Keratinocyte (primary cell): ENCODE measurements at regions not wholly inside any gene's neighbourhood (a gene's known extent, or its start where the extent isn't known, plus 50 kb on each side); places are given as distances from the start of the nearest gene placed in this dataset.

Experiments used
- DNase-seq: peaks from one replicate; pipeline ENCODE4 v3.0.0-alpha.2; 2011; ENCODE audit warnings: low read depth, missing footprints, low spot score
- FAIRE-seq: peaks from 2 replicates; lab custom pipeline; 2011; peaks lifted over from hg19 to GRCh38; lab: Jason Lieb, UNC
- H2AFZ ChIP-seq: 2 replicates; pipeline ENCODE4 v1.6.0; 2012; ENCODE audit warnings: low read length, control low read depth, inconsistent platforms; ENCODE audit not compliant: control insufficient read depth
- H3K27ac ChIP-seq: 2 replicates; pipeline ENCODE4 v1.5.1; 2011; ENCODE audit warnings: low read length; ENCODE audit not compliant: control insufficient read depth, insufficient read depth
- H3K27me3 ChIP-seq: 3 replicates; pipeline ENCODE4 v1.6.0; 2011; ENCODE audit warnings: low read length; ENCODE audit not compliant: control insufficient read depth, insufficient read depth; ENCODE audit errors: extremely low read depth
- H3K36me3 ChIP-seq, 2 experiments: 2 replicates in 1 of 2; 3 replicates in 1 of 2; pipeline ENCODE4 v1.5.1; 2011; ENCODE audit warnings: low read length in 2 of 2, mild to moderate bottlenecking in 1 of 2; ENCODE audit not compliant: control insufficient read depth in 2 of 2, insufficient read depth in 2 of 2; ENCODE audit errors: extremely low read depth in 1 of 2
- H3K4me1 ChIP-seq: 3 replicates; pipeline ENCODE4 v1.5.1; 2011; ENCODE audit warnings: low read length; ENCODE audit not compliant: control insufficient read depth, insufficient read depth; ENCODE audit errors: extremely low read depth
- H3K4me2 ChIP-seq: 3 replicates; pipeline ENCODE4 v1.6.0; 2011; ENCODE audit warnings: low read depth, low read length; ENCODE audit not compliant: control insufficient read depth, insufficient read depth; ENCODE audit errors: extremely low read depth
- H3K4me3 ChIP-seq, 3 experiments: fragments of 200-600 bp in 1 of 3; sonication (generic) in 1 of 3; 2 replicates in 2 of 3; 3 replicates in 1 of 3; pipeline ENCODE4 v1.5.1; 2011 to 2016; ENCODE audit warnings: low read length in 3 of 3, mild to moderate bottlenecking in 3 of 3, control low read depth in 2 of 3, inconsistent platforms in 1 of 3, low read depth in 1 of 3, mixed read lengths in 1 of 3, mixed run types in 1 of 3, moderate library complexity in 1 of 3; ENCODE audit not compliant: control insufficient read depth in 2 of 3, insufficient read depth in 2 of 3; ENCODE audit errors: extremely low read depth in 1 of 3
- H3K79me2 ChIP-seq: 2 replicates; pipeline ENCODE4 v1.6.0; 2012; ENCODE audit warnings: low read length; ENCODE audit not compliant: control insufficient read depth, insufficient read depth
- H3K9ac ChIP-seq: 3 replicates; pipeline ENCODE4 v1.6.0; 2011; ENCODE audit warnings: low read length; ENCODE audit not compliant: control insufficient read depth, insufficient read depth; ENCODE audit errors: extremely low read depth
- H3K9me1 ChIP-seq: 3 replicates; pipeline ENCODE4 v1.6.0; 2011; ENCODE audit warnings: low read length; ENCODE audit not compliant: control insufficient read depth, insufficient read depth; ENCODE audit errors: extremely low read depth
- H3K9me3 ChIP-seq: 2 replicates; pipeline ENCODE4 v1.5.1; 2012; ENCODE audit warnings: low read depth, low read length; ENCODE audit not compliant: control insufficient read depth
- H4K20me1 ChIP-seq: 3 replicates; pipeline ENCODE4 v1.6.0; 2011; ENCODE audit warnings: low read length; ENCODE audit not compliant: control insufficient read depth, insufficient read depth; ENCODE audit errors: extremely low read depth
- CTCF ChIP-seq, 3 experiments: IDR thresholded peaks in 1 of 3; conservative IDR thresholded peaks in 1 of 3; optimal IDR thresholded peaks in 1 of 3; 2 replicates in 2 of 3; 3 replicates in 1 of 3; pipeline versions ENCODE3 to v1.5.1; 2011; ENCODE audit warnings: low read length in 3 of 3, mild to moderate bottlenecking in 3 of 3, moderate library complexity in 2 of 3, control low read depth in 1 of 3, inconsistent platforms in 1 of 3; ENCODE audit not compliant: insufficient read depth in 2 of 3; ENCODE audit errors: extremely low read depth in 1 of 3
- EZH2 ChIP-seq: IDR thresholded peaks from one replicate; pipeline ENCODE4 v1.6.1; 2012; ENCODE audit warnings: inconsistent platforms, mild to moderate bottlenecking, low read length, moderate library complexity
- dilution Hi-C: fragments of 300-500 bp; cut with MboI; formaldehyde crosslinking; loops from one replicate; pipeline ENCODE4 v1.7.0; 2020; ENCODE audit warnings: low sequenced_read_pairs; ENCODE audit not compliant: extremely low pct_ligation_motif_present

GRCh38 chr4:36757580-36758311 is 476.3 kb downstream of the DTHD1 start:
- no peak overlapping the region for H3K27ac ChIP-seq
- H3K36me3 ChIP-seq: no peaks in the 10 kb centered on the region
- no peak for FAIRE-seq
- no peaks in the 10 kb centered on the region for H3K9me3 ChIP-seq
- H3K4me2 ChIP-seq: no peak overlapping the region
- H2AFZ ChIP-seq: no peak overlapping the region
- no peaks in the 10 kb centered on the region for H3K79me2 ChIP-seq
- no peaks in the 10 kb centered on the region for H3K9me1 ChIP-seq
- TF ChIP-seq EZH2: no peak
- TF ChIP-seq CTCF (optimal IDR thresholded peaks at IDR 0.05 in 1 of 3, IDR thresholded peaks at IDR 0.05 in 1 of 3, conservative IDR thresholded peaks at IDR 0.05 in 1 of 3; ENCODE audit: extremely low read depth in 1 of 3, insufficient read depth in 2 of 3, low read length in 3 of 3): no peak
- DNase-seq: no peak
- no peaks in the 10 kb centered on the region for H3K27me3 ChIP-seq
- dilution Hi-C loops: no loop called here
- no peak overlapping the region for H3K9ac ChIP-seq
- no peaks in the 10 kb centered on the region for H4K20me1 ChIP-seq
- H3K4me3 ChIP-seq: no peak overlapping the region
- H3K4me1 ChIP-seq: no peaks in the 10 kb centered on the region

- H3K4me1 ChIP-seq: no peaks in the 10 kb centered on the region
- H3K9ac ChIP-seq: no peak overlapping the region
- H4K20me1 ChIP-seq: no peaks in the 10 kb centered on the region
- H2AFZ ChIP-seq: no peak overlapping the region
- FAIRE-seq (no peak), DNase-seq (no peak)
- no peaks in the 10 kb centered on the region for H3K79me2 ChIP-seq
- no peak overlapping the region for H3K4me2 ChIP-seq
- no peaks in the 10 kb centered on the region for H3K9me1 ChIP-seq
- no peak overlapping the region for H3K27ac ChIP-seq
- dilution Hi-C loops: no loop called here
- H3K36me3 ChIP-seq: no peaks in the 10 kb centered on the region
- TF ChIP-seq EZH2: no peak
- H3K4me3 ChIP-seq: no peak overlapping the region
- no peaks in the 10 kb centered on the region for H3K9me3 ChIP-seq
- no peaks in the 10 kb centered on the region for H3K27me3 ChIP-seq
These were observed 477.1 kb downstream of the DTHD1 start for GRCh38 chr4:36758312-36759178.
